IMR-90 (cell line): ENCODE measurements at regions not wholly inside any gene's neighbourhood (a gene's known extent, or its start where the extent isn't known, plus 50 kb on each side); places are given as distances from the start of the nearest gene placed in this dataset.

Experiments used
- ATAC-seq: fragments of 200-7000 bp; cut with Tn5 transposase; 2 replicates; pipeline ENCODE4 v1.9.1; 2020; ENCODE audit warnings: low read depth, mild to moderate bottlenecking, moderate library complexity
- BruUV-seq: library from RNA; stranded (reverse); fragments of 400-500 nt; replicated peaks from 2 replicates; lab custom pipeline; 2021; lab: Mats Ljungman, UMichigan
- CTCF ChIA-PET: fragments of 300-600 bp; formaldehyde crosslinking; extraction: SDS; loops from one replicate; lab custom pipeline; 2021; ENCODE audit warnings: antibody characterized with exemption; lab: Yijun Ruan, JAX
- POLR2A ChIA-PET: fragments of 300-600 bp; sonication (Branson Sonifier 250); formaldehyde crosslinking; loops from one replicate; lab custom pipeline; 2022; ENCODE audit warnings: antibody characterized with exemption; ENCODE audit not compliant: unreplicated experiment; lab: Charles Lee
- DNase-seq: peaks from one replicate; pipeline ENCODE4 v3.0.0; 2013
- H2AFZ ChIP-seq: replicated peaks from 2 replicates; pipeline ENCODE3; 2013; ENCODE audit warnings: low read length, mild to moderate bottlenecking; ENCODE audit not compliant: poor library complexity
- H2AK5ac ChIP-seq: 2 replicates; pipeline ENCODE4 v1.6.1; 2013; ENCODE audit warnings: low read depth, low read length, inconsistent platforms
- H2AK9ac ChIP-seq: replicated peaks from 2 replicates; pipeline ENCODE3; 2013; ENCODE audit warnings: mild to moderate bottlenecking, low read depth, low read length, moderate library complexity; ENCODE audit not compliant: poor library complexity
- H2BK120ac ChIP-seq: 2 replicates; pipeline ENCODE4 v1.6.1; 2013; ENCODE audit warnings: low read depth, low read length, inconsistent platforms
- H2BK15ac ChIP-seq: 3 replicates; pipeline ENCODE4 v1.6.1; 2013; ENCODE audit warnings: low read depth, low read length, inconsistent platforms
- H2BK20ac ChIP-seq: 2 replicates; pipeline ENCODE4 v1.6.1; 2013; ENCODE audit warnings: low read depth, mild to moderate bottlenecking, inconsistent platforms, low read length, moderate library complexity
- H2BK5ac ChIP-seq: 2 replicates; pipeline ENCODE4 v1.6.1; 2013; ENCODE audit warnings: mild to moderate bottlenecking, low read depth, low read length, inconsistent platforms; ENCODE audit not compliant: poor library complexity, severe bottlenecking
- H3K14ac ChIP-seq: replicated peaks from 2 replicates; pipeline ENCODE4 v1.6.1; 2013; ENCODE audit warnings: low read depth, low read length, inconsistent platforms
- H3K18ac ChIP-seq: 2 replicates; pipeline ENCODE4 v1.6.1; 2013; ENCODE audit warnings: low read depth, low read length, control low read depth
- H3K23ac ChIP-seq: 2 replicates; pipeline ENCODE4 v1.6.1; 2013; ENCODE audit warnings: low read depth, low read length, inconsistent platforms
- H3K27ac ChIP-seq: 2 replicates; pipeline ENCODE4 v1.5.1; 2013; ENCODE audit warnings: mild to moderate bottlenecking, control low read depth, low read length; ENCODE audit not compliant: insufficient read depth
- H3K27me3 ChIP-seq: 2 replicates; pipeline ENCODE4 v1.6.1; 2013; ENCODE audit warnings: low read length; ENCODE audit not compliant: control insufficient read depth, insufficient read depth
- H3K36me3 ChIP-seq: 2 replicates; pipeline ENCODE4 v1.6.1; 2013; ENCODE audit warnings: low read length, mixed read lengths; ENCODE audit not compliant: control insufficient read depth, insufficient read depth
- H3K4ac ChIP-seq: 2 replicates; pipeline ENCODE4 v1.6.1; 2013; ENCODE audit warnings: low read depth, low read length, inconsistent platforms
- H3K4me1 ChIP-seq: 2 replicates; pipeline ENCODE4 v1.6.1; 2013; ENCODE audit warnings: low read length, mixed read lengths; ENCODE audit not compliant: control insufficient read depth, insufficient read depth
- H3K4me2 ChIP-seq: 2 replicates; pipeline ENCODE4 v1.6.1; 2013; ENCODE audit warnings: low read depth, mild to moderate bottlenecking, control low read depth, low read length, moderate library complexity
- H3K4me3 ChIP-seq: 2 replicates; pipeline ENCODE4 v1.5.1; 2013; ENCODE audit warnings: low read depth, mild to moderate bottlenecking, control low read depth, low read length, moderate library complexity; ENCODE audit not compliant: insufficient read depth
- H3K56ac ChIP-seq: 2 replicates; pipeline ENCODE4 v1.6.1; 2013; ENCODE audit warnings: low read length, inconsistent platforms; ENCODE audit not compliant: insufficient read depth; ENCODE audit errors: extremely low read depth
- H3K79me1 ChIP-seq, 2 experiments: 2 replicates each; pipeline ENCODE4 v1.6.1; 2013; ENCODE audit warnings: low read length in 2 of 2, inconsistent platforms in 1 of 2, low read depth in 1 of 2
- H3K9ac ChIP-seq: 2 replicates; pipeline ENCODE4 v1.6.1; 2013; ENCODE audit warnings: low read depth, low read length, control low read depth
- H3K9me1 ChIP-seq: 2 replicates; pipeline ENCODE4 v1.6.1; 2013; ENCODE audit warnings: low read length, inconsistent platforms; ENCODE audit not compliant: insufficient read depth
- H3K9me3 ChIP-seq: 2 replicates; pipeline ENCODE4 v1.6.1; 2013; ENCODE audit warnings: low read length; ENCODE audit not compliant: control insufficient read depth, insufficient read depth
- H4K20me1 ChIP-seq: 2 replicates; pipeline ENCODE4 v1.6.1; 2013; ENCODE audit warnings: low read length, inconsistent platforms; ENCODE audit not compliant: insufficient read depth
- H4K5ac ChIP-seq: 2 replicates; pipeline ENCODE4 v1.6.1; 2013; ENCODE audit warnings: mild to moderate bottlenecking, low read depth, low read length, control low read depth
- H4K8ac ChIP-seq, 2 experiments: 2 replicates each; pipeline ENCODE4 v1.6.1; 2013; ENCODE audit warnings: low read depth in 2 of 2, low read length in 2 of 2, control low read depth in 1 of 2, inconsistent platforms in 1 of 2
- H4K91ac ChIP-seq: 2 replicates; pipeline ENCODE4 v1.6.1; 2013; ENCODE audit warnings: low read depth, low read length, inconsistent platforms; ENCODE audit not compliant: insufficient read depth
- BHLHE40 ChIP-seq: fragments of 150-350 bp; IDR thresholded peaks from 2 replicates; pipeline ENCODE4 v1.6.1; 2016; ENCODE audit warnings: mild to moderate bottlenecking, low read depth, low read length
- CEBPB ChIP-seq: IDR thresholded peaks from 2 replicates; pipeline ENCODE4 v1.6.1; 2012; ENCODE audit warnings: low read depth, low read length, improper control_type of control experiment
- CTCF ChIP-seq: conservative IDR thresholded peaks from 2 replicates; pipeline ENCODE4 v1.5.1; 2012; ENCODE audit warnings: mild to moderate bottlenecking, low read depth, low read length, improper control_type of control experiment
- ELK1 ChIP-seq: fragments of 150-350 bp; IDR thresholded peaks from 2 replicates; pipeline ENCODE4 v1.6.1; 2016; ENCODE audit warnings: low read depth, mild to moderate bottlenecking, low read length, moderate library complexity, borderline replicate concordance
- FOS ChIP-seq: fragments of 150-350 bp; IDR thresholded peaks from 2 replicates; pipeline ENCODE4 v1.6.1; 2016; ENCODE audit warnings: low read depth, low read length
- MAFK ChIP-seq: IDR thresholded peaks from 2 replicates; pipeline ENCODE4 v1.6.1; 2012; ENCODE audit warnings: low read depth, low read length, improper control_type of control experiment
- MAZ ChIP-seq: IDR thresholded peaks from 2 replicates; pipeline ENCODE4 v1.6.1; 2012; ENCODE audit warnings: low read depth, mild to moderate bottlenecking, low read length, improper control_type of control experiment, moderate library complexity, borderline replicate concordance
- MXI1 ChIP-seq: IDR thresholded peaks from 2 replicates; pipeline ENCODE4 v1.6.1; 2012; ENCODE audit warnings: low read depth, mild to moderate bottlenecking, low read length, moderate library complexity, borderline replicate concordance
- NFE2L2 ChIP-seq: fragments of 150-350 bp; IDR thresholded peaks from 2 replicates; pipeline ENCODE4 v1.6.1; 2016; ENCODE audit warnings: low read depth, mild to moderate bottlenecking, low read length
- POLR2A ChIP-seq: IDR thresholded peaks from 2 replicates; pipeline ENCODE4 v1.6.1; 2012; ENCODE audit warnings: mild to moderate bottlenecking, low read depth, low read length
- RAD21 ChIP-seq: IDR thresholded peaks from 2 replicates; pipeline ENCODE4 v1.6.1; 2012; ENCODE audit warnings: low read length, improper control_type of control experiment
- RCOR1 ChIP-seq: IDR thresholded peaks from 2 replicates; pipeline ENCODE4 v1.6.1; 2012; ENCODE audit warnings: mild to moderate bottlenecking, low read length, improper control_type of control experiment; ENCODE audit not compliant: insufficient replicate concordance
- RFX5 ChIP-seq: IDR thresholded peaks from 2 replicates; pipeline ENCODE4 v1.8.0; 2012; ENCODE audit warnings: low read depth, mild to moderate bottlenecking, low read length, moderate library complexity
- SMC3 ChIP-seq: fragments of 150-350 bp; IDR thresholded peaks from 2 replicates; pipeline ENCODE4 v1.6.1; 2016; ENCODE audit warnings: low read depth, mild to moderate bottlenecking, antibody characterized with exemption, low read length, moderate library complexity
- USF2 ChIP-seq: fragments of 150-350 bp; IDR thresholded peaks from 2 replicates; pipeline ENCODE4 v1.6.1; 2017; ENCODE audit warnings: mild to moderate bottlenecking, antibody characterized with exemption, low read length, low read depth
- WGBS, 2 experiments: methylation state at CpG; one replicate each; pipeline versions ENCODE4 v1.1.5 to v1.1.7; 2013; ENCODE audit warnings: missing lambda C conversion rate in 2 of 2; ENCODE audit not compliant: insufficient read length in 1 of 2; ENCODE audit errors: extremely low coverage in 2 of 2; 5-methylcytosine and 5-hydroxymethylcytosine counted together
- dilution Hi-C: fragments of 300-500 bp; cut with HindIII; formaldehyde crosslinking; loops from one replicate; pipeline ENCODE4 v1.14.3; 2018; ENCODE audit warnings: low sequenced_read_pairs; ENCODE audit not compliant: unreplicated experiment
- in situ Hi-C: fragments of 300-500 bp; cut with MboI; formaldehyde crosslinking; loops from 3 replicates; pipeline ENCODE4 v1.14.3; 2019; ENCODE audit warnings: low sequenced_read_pairs, inconsistent platforms, mixed read lengths
- intact Hi-C: fragments of 100-400 bp; cut with micrococcal nuclease; formaldehyde crosslinking; loops from 2 replicates; pipeline ENCODE4 v1.10.0; 2022

GRCh38 chr3:82030916-82031315, 269.5 kb upstream of the GBE1 start:
- Histone ChIP-seq H3K27me3 (no peaks in the 10 kb centered on the region), H4K5ac (no peak overlapping the region), H3K4ac (no peak overlapping the region), H3K9me3 (no peaks in the 10 kb centered on the region), H4K91ac (no peak overlapping the region), H3K79me1 (no peaks in the 10 kb centered on the region), H3K14ac (no peak overlapping the region), H3K56ac (no peak overlapping the region), H2BK20ac (no peak overlapping the region), H2BK5ac (no peak overlapping the region), H2BK120ac (no peak overlapping the region), H3K9me1 (no peaks in the 10 kb centered on the region), H3K36me3 (no peaks in the 10 kb centered on the region), H2AFZ (no peak overlapping the region), H3K9ac (no peak overlapping the region), H3K4me1 (no peaks in the 10 kb centered on the region), H4K8ac (no peak overlapping the region), H3K23ac (no peak overlapping the region), H4K20me1 (no peaks in the 10 kb centered on the region), H2AK9ac (no peak overlapping the region), H2AK5ac (no peak overlapping the region), H3K27ac (no peak overlapping the region), H3K18ac (no peak overlapping the region), H3K4me3 (no peak overlapping the region), H3K4me2 (no peak overlapping the region), H2BK15ac (no peak overlapping the region)
- DNase-seq (no peak), ATAC-seq (no peak)
- no TSS peak for BruUV-seq
- CTCF ChIA-PET: interaction anchor here (0.5 kb wide), 1 partner anchor 9 kb away, joined by 4 read pairs; no protein-coding TSS in a partner anchor
- in situ Hi-C loops (no loop called here), dilution Hi-C loops (no loop called here), intact Hi-C loops (no loop called here)
- WGBS, 2 experiments: no CpG with 5 or more reads among the region's 5 CpGs
- TF ChIP-seq ELK1: no peak
- no peak for TF ChIP-seq MAZ
- no peak for TF ChIP-seq MXI1
- TF ChIP-seq SMC3: no peak
- TF ChIP-seq RAD21: no peak
- TF ChIP-seq CTCF: no peak
- TF ChIP-seq CEBPB: no peak
- no peak for TF ChIP-seq RCOR1
- TF ChIP-seq BHLHE40: no peak
- TF ChIP-seq MAFK: no peak
- TF ChIP-seq RFX5: no peak
- TF ChIP-seq USF2: no peak
- TF ChIP-seq NFE2L2: no peak
- no peak for TF ChIP-seq POLR2A
- no peak for TF ChIP-seq FOS
- POLR2A ChIA-PET: no interaction called here
